ENCODE measurements at regions not wholly inside any gene's neighbourhood (a gene's known extent, or its start where the extent isn't known, plus 50 kb on each side); places are given as distances from the start of the nearest gene placed in this dataset.
"Not testable (repeated sequence)": the region's sequence is repeated elsewhere in the genome, so short reads cannot be mapped to it uniquely, and the experiment has no call there.

DNA sequence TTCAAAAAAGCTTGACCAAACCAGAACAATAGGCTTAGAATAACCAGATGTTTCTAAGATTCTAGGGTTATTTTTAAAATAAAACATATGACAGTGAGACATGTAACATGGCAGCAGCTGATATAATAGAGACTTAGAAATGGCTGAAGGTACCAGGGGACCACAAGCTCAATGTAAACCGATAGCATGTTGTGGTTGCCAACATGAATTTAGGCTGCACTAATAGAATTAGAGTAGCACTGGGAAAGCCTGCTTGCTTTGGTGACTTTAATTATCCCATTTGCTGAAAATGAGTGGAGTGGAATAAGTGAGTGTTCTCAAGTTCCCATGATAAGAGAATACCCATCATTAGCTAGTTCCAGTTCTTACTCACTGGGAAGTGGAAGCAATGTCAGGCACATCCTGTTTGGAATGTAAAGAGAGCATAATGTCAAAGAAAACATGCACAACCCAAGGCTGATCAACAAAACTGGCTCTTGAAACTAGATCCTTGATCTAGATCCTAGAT is 621.2 kb upstream of the CDH5 start:
- H2AFZ ChIP-seq (ENCODE audit: low read length, unreplicated experiment): no peak overlapping the region
- no peak overlapping the region for H3K27ac ChIP-seq (ENCODE audit: low read depth, low read length)
- no peak overlapping the region for H3K4me3 ChIP-seq (ENCODE audit: low read depth, low read length)
- no peaks in the 10 kb centered on the region for H3K36me3 ChIP-seq (ENCODE audit: insufficient read depth, low read length)
- no peaks in the 10 kb centered on the region for H3K4me1 ChIP-seq (ENCODE audit: control insufficient read depth, insufficient read depth, low read length, unreplicated experiment)
- H3K27me3 ChIP-seq (ENCODE audit: insufficient read depth, low read length): no peaks in the 10 kb centered on the region
- no peaks in the 10 kb centered on the region for H3K79me2 ChIP-seq (ENCODE audit: control insufficient read depth, insufficient read depth, low read length, unreplicated experiment)

DNA sequence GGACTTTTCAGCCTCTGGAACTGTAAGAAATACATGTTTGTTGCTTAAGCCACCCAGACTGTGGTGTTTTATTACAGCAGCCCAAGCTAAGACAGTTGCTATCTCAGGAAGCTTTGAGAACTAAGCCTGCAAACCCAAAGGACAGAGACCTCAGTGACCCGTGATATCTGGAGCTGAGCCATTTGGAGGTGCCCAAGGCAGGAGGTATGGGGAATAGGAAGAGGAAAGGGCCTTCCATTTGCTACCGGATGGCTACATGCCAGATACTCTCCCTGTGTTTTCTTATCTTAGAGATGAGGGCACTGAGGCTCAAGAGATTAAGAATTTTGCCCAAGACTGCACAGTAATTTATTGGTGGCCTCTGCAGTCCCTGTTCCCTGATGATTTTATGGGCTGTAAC is 622.1 kb upstream of the CDH5 start:
- Histone ChIP-seq H2AFZ (ENCODE audit: low read length, unreplicated experiment) (no peak overlapping the region), H3K27ac (ENCODE audit: low read depth, low read length) (no peak overlapping the region), H3K27me3 (ENCODE audit: insufficient read depth, low read length) (no peaks in the 10 kb centered on the region), H3K4me1 (ENCODE audit: control insufficient read depth, insufficient read depth, low read length, unreplicated experiment) (no peaks in the 10 kb centered on the region), H3K79me2 (ENCODE audit: control insufficient read depth, insufficient read depth, low read length, unreplicated experiment) (no peaks in the 10 kb centered on the region), H3K4me3 (ENCODE audit: low read depth, low read length) (no peak overlapping the region), H3K36me3 (ENCODE audit: insufficient read depth, low read length) (no peaks in the 10 kb centered on the region)

DNA sequence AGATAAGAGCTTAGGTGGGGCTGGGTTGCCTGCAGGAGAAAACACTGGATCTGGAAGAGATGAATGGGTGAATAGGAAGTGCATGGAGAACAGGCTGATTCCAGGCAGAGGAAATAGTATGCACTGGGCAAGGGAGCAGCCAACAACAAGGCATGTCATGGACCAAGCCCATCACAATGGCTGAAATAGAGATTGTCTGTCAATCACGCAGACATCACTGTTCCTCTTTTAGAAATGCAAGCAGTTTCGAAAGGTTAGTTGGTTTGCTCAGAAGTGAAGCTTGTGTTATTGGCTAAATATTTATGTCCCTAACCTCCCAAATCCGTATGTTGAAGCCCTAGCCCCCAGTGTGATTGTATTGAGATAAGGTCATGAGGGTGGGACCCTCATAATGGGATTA is 621.7 kb upstream of the CDH11 start:
- H2AFZ ChIP-seq (ENCODE audit: low read length, unreplicated experiment): no peak overlapping the region
- no peak overlapping the region for H3K27ac ChIP-seq (ENCODE audit: low read depth, low read length)
- no peaks in the 10 kb centered on the region for H3K4me1 ChIP-seq (ENCODE audit: control insufficient read depth, insufficient read depth, low read length, unreplicated experiment)
- H3K27me3 ChIP-seq (ENCODE audit: insufficient read depth, low read length): no peaks in the 10 kb centered on the region
- H3K4me3 ChIP-seq (ENCODE audit: low read depth, low read length): no peak overlapping the region
- H3K79me2 ChIP-seq (ENCODE audit: control insufficient read depth, insufficient read depth, low read length, unreplicated experiment): no peaks in the 10 kb centered on the region
- no peaks in the 10 kb centered on the region for H3K36me3 ChIP-seq (ENCODE audit: insufficient read depth, low read length)

DNA sequence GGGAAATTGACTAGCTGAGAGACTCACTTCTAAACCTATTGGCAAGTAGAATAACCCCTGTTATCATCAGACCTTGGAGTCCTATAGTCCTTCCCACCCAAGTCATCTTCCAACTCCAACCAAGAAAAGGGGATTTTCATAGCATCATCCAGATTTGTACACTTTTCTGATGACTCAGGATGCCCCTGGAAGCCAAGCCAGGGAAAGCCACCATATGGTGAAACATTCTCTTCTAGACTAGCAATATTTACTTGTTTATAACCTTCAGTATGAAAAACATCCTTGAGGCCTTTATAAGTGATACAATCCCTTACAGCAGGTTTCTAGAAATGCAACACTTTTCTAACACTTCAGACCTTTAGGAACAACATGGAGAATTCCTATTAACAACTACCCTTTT is 618.8 kb upstream of the CDH11 start:
- Histone ChIP-seq H3K27ac (ENCODE audit: low read depth, low read length) (no peak overlapping the region), H3K79me2 (ENCODE audit: control insufficient read depth, insufficient read depth, low read length, unreplicated experiment) (no peaks in the 10 kb centered on the region), H3K4me3 (ENCODE audit: low read depth, low read length) (no peak overlapping the region), H3K36me3 (ENCODE audit: insufficient read depth, low read length) (no peaks in the 10 kb centered on the region), H3K27me3 (ENCODE audit: insufficient read depth, low read length) (no peaks in the 10 kb centered on the region), H2AFZ (ENCODE audit: low read length, unreplicated experiment) (no peak overlapping the region), H3K4me1 (ENCODE audit: control insufficient read depth, insufficient read depth, low read length, unreplicated experiment) (no peaks in the 10 kb centered on the region)

DNA sequence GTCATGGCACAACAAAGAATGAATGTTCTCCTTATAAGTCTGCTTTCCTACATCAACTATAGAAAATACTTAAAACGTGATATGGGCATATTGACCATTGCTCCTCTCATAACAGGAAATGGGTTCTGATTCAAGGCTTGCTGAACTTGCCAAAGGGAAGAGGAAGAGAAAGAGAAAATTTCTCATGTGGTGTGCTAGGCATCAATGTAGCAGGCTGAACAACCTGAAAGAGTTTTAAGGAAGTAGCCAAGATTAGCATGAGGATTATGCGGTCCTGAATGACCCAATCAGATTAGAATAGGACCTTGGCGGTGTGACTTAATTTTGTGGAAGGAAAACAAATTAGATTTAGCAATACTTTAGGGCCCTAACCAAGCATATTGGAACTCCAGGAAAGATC is 617.7 kb upstream of the CDH11 start:
- Histone ChIP-seq H3K4me3 (ENCODE audit: low read depth, low read length) (no peak overlapping the region), H3K4me1 (ENCODE audit: control insufficient read depth, insufficient read depth, low read length, unreplicated experiment) (no peaks in the 10 kb centered on the region), H3K27me3 (ENCODE audit: insufficient read depth, low read length) (no peaks in the 10 kb centered on the region), H2AFZ (ENCODE audit: low read length, unreplicated experiment) (no peak overlapping the region), H3K36me3 (ENCODE audit: insufficient read depth, low read length) (no peaks in the 10 kb centered on the region), H3K79me2 (ENCODE audit: control insufficient read depth, insufficient read depth, low read length, unreplicated experiment) (no peaks in the 10 kb centered on the region), H3K27ac (ENCODE audit: low read depth, low read length) (no peak overlapping the region)

DNA sequence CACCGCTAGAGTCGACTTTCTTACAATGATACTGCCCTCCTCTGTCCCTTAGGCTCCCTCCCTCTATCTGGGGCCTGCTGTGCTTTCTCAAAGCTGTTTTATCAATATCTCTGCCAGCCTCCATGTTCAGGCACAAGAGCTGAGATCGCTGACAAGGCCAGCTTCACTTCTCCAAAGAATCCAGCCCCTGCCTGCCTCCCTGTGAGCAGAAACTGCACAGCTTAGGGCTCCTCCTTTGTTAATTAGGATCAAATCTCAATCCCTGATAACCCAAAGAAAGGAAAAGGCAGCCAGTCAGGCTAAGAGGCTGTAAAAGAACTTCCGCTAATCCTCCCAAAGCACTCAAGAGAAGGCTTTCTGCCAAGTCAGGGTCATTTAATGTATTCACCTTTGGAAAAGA is 616.0 kb upstream of the CDH11 start:
- Histone ChIP-seq H3K27ac (ENCODE audit: low read depth, low read length) (no peak overlapping the region), H3K79me2 (ENCODE audit: control insufficient read depth, insufficient read depth, low read length, unreplicated experiment) (no peaks in the 10 kb centered on the region), H3K4me3 (ENCODE audit: low read depth, low read length) (no peak overlapping the region), H2AFZ (ENCODE audit: low read length, unreplicated experiment) (no peak overlapping the region), H3K36me3 (ENCODE audit: insufficient read depth, low read length) (no peaks in the 10 kb centered on the region), H3K4me1 (ENCODE audit: control insufficient read depth, insufficient read depth, low read length, unreplicated experiment) (no peaks in the 10 kb centered on the region), H3K27me3 (ENCODE audit: insufficient read depth, low read length) (no peaks in the 10 kb centered on the region)

DNA sequence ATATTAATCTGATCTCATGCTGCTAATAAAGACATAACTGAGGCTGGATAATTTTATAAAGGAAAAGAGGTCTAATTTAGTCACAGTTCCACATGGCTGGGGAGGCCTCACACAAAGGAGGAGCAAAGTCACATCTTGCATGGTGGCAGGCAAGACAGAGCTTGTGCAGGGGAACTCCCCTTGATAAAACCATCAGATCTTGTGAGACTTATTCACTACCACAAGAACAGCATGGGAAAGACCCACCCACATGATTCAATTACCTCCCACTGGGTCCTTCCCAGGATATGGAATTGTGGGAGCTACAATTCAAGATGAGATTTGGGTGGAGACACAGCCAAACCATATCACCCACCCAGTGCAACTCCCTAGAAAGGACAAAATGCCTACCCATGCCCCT is 613.8 kb upstream of the CDH11 start:
- H3K27me3 ChIP-seq (ENCODE audit: insufficient read depth, low read length); H2AFZ ChIP-seq (ENCODE audit: low read length, unreplicated experiment); H3K79me2 ChIP-seq (ENCODE audit: control insufficient read depth, insufficient read depth, low read length, unreplicated experiment); H3K4me1 ChIP-seq (ENCODE audit: control insufficient read depth, insufficient read depth, low read length, unreplicated experiment); H3K4me3 ChIP-seq (ENCODE audit: low read depth, low read length); H3K27ac ChIP-seq (ENCODE audit: low read depth, low read length); H3K36me3 ChIP-seq (ENCODE audit: insufficient read depth, low read length): not testable (repeated sequence)

DNA sequence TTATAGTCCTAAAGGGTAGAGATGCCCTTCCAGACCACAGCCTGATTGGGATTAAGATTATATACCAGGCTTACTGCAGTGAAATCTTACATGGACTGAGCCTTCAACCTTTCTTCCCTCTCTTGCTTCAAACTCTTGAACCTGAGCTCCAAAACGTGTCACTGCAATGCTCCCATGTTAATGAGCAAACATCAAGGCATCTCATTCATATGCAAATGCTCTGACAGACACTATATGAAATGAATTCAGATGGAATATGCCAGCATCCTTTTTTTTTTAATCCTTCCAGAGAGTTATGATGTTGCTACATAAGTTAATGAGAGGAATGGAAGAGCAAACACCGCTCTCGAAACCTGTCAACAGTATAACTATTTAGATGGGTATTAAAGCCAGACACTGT is 611.9 kb upstream of the CDH11 start:
- Histone ChIP-seq H2AFZ (ENCODE audit: low read length, unreplicated experiment) (no peak overlapping the region), H3K27ac (ENCODE audit: low read depth, low read length) (no peak overlapping the region), H3K79me2 (ENCODE audit: control insufficient read depth, insufficient read depth, low read length, unreplicated experiment) (no peaks in the 10 kb centered on the region), H3K4me1 (ENCODE audit: control insufficient read depth, insufficient read depth, low read length, unreplicated experiment) (no peaks in the 10 kb centered on the region), H3K27me3 (ENCODE audit: insufficient read depth, low read length) (0 out of 2 replicates have a peak, but pooled peaks cover 6% of the 10 kb centered on the region), H3K36me3 (ENCODE audit: insufficient read depth, low read length) (no peaks in the 10 kb centered on the region), H3K4me3 (ENCODE audit: low read depth, low read length) (no peak overlapping the region)

DNA sequence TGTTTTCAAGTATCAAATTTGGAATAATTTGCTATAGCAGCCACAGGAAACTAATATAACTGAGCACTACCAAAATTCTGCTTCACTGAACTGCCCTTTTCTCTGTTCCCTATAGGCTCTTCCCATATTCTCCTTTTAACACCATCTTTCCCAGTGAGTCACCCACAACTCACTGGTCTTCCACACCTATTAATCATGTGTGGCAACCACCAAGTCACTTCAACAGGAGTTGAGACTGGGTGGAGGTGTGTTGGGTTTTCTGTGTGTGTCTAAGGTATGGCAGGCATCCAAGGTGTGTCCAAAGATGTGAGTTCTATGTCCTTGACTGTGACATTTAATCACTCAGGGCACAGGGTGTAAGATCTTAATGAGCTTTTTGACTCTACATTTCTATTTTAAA is 610.0 kb upstream of the CDH11 start:
- no peaks in the 10 kb centered on the region for H3K4me1 ChIP-seq (ENCODE audit: control insufficient read depth, insufficient read depth, low read length, unreplicated experiment)
- H2AFZ ChIP-seq (ENCODE audit: low read length, unreplicated experiment): no peak overlapping the region
- H3K27me3 ChIP-seq (ENCODE audit: insufficient read depth, low read length): 0 out of 2 replicates have a peak, but pooled peaks cover 6% of the 10 kb centered on the region
- no peak overlapping the region for H3K27ac ChIP-seq (ENCODE audit: low read depth, low read length)
- no peak overlapping the region for H3K4me3 ChIP-seq (ENCODE audit: low read depth, low read length)
- H3K36me3 ChIP-seq (ENCODE audit: insufficient read depth, low read length): no peaks in the 10 kb centered on the region
- no peaks in the 10 kb centered on the region for H3K79me2 ChIP-seq (ENCODE audit: control insufficient read depth, insufficient read depth, low read length, unreplicated experiment)

DNA sequence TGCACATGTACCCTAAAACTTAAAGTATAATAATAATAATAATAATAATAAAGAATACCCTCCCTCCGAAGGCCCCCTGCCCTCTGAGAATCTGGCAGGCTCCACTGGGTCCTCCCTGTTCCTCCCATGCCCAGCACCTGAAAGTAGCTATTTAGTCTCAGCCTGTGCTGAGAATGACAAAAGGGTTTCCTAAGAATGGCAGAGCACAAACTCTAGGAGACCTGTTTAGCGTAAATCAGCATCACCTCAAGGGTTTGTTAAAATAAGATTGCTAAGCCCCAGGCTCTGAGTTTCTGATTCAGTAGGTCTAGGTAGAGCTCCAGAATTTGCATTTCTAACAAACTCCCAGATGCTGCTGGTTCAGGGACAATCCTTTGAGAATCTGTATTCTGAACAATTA is 606.8 kb upstream of the CDH11 start:
- no peak overlapping the region for H3K27ac ChIP-seq (ENCODE audit: low read depth, low read length)
- H2AFZ ChIP-seq (ENCODE audit: low read length, unreplicated experiment): no peak overlapping the region
- H3K79me2 ChIP-seq (ENCODE audit: control insufficient read depth, insufficient read depth, low read length, unreplicated experiment): no peaks in the 10 kb centered on the region
- no peak overlapping the region for H3K4me3 ChIP-seq (ENCODE audit: low read depth, low read length)
- 0 out of 2 replicates have a peak, but pooled peaks cover 6% of the 10 kb centered on the region for H3K27me3 ChIP-seq (ENCODE audit: insufficient read depth, low read length)
- peaks cover 4% of the 10 kb centered on the region for H3K4me1 ChIP-seq (ENCODE audit: control insufficient read depth, insufficient read depth, low read length, unreplicated experiment)
- no peaks in the 10 kb centered on the region for H3K36me3 ChIP-seq (ENCODE audit: insufficient read depth, low read length)

DNA sequence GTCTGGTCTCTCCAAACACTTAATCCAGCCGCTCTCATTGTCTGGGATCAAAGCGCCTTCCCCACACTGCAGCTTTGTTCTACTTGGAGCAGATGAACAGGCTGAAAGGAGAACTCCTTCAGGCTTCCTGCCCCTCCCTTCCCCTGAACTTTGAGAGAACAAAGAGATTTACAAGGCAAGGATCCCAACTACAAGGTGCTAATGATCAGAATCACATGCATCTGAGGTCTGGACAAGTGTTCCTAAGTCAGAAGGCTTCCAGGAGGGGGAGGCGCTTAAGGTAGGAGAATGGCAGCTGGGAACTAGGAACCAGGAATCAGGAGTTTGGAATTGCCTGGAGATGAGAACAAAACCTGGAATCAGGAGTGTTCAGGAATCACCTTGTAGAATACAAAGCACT is 606.3 kb upstream of the CDH11 start:
- Histone ChIP-seq H3K79me2 (ENCODE audit: control insufficient read depth, insufficient read depth, low read length, unreplicated experiment) (no peaks in the 10 kb centered on the region), H3K4me1 (ENCODE audit: control insufficient read depth, insufficient read depth, low read length, unreplicated experiment) (peaks cover 4% of the 10 kb centered on the region), H3K4me3 (ENCODE audit: low read depth, low read length) (no peak overlapping the region), H2AFZ (ENCODE audit: low read length, unreplicated experiment) (no peak overlapping the region), H3K36me3 (ENCODE audit: insufficient read depth, low read length) (no peaks in the 10 kb centered on the region), H3K27me3 (ENCODE audit: insufficient read depth, low read length) (0 out of 2 replicates have a peak, but pooled peaks cover 6% of the 10 kb centered on the region), H3K27ac (ENCODE audit: low read depth, low read length) (no peak overlapping the region)
